GM23248 (cell line): ENCODE measurements at regions not wholly inside any gene's neighbourhood (a gene's known extent, or its start where the extent isn't known, plus 50 kb on each side); places are given as distances from the start of the nearest gene placed in this dataset.

Source experiments
- DNase-seq: peaks from one replicate; pipeline ENCODE4 v3.0.0-alpha.2; 2015
- H2AFZ ChIP-seq: fragments of 200-600 bp; sonication (generic); 2 replicates; pipeline ENCODE4 v1.6.1; 2016; ENCODE audit warnings: antibody characterized with exemption
- H3F3A ChIP-seq: fragments of 200-600 bp; sonication (generic); 2 replicates; pipeline ENCODE4 v1.6.1; 2016; ENCODE audit warnings: mild to moderate bottlenecking, antibody characterized with exemption, mixed run types; ENCODE audit not compliant: insufficient read depth
- H3K27ac ChIP-seq: fragments of 200-600 bp; sonication (generic); 2 replicates; pipeline ENCODE4 v1.5.1; 2016; ENCODE audit warnings: mild to moderate bottlenecking
- H3K27me3 ChIP-seq: fragments of 200-600 bp; sonication (generic); replicated peaks from 2 replicates; pipeline ENCODE4 v1.6.1; 2016; ENCODE audit warnings: mild to moderate bottlenecking; ENCODE audit not compliant: insufficient read depth
- H3K36me3 ChIP-seq: fragments of 200-600 bp; sonication (generic); 2 replicates; pipeline ENCODE4 v1.6.1; 2016; ENCODE audit warnings: low read depth, mild to moderate bottlenecking
- H3K4me1 ChIP-seq: fragments of 200-600 bp; sonication (generic); 2 replicates; pipeline ENCODE4 v1.6.1; 2016; ENCODE audit warnings: mild to moderate bottlenecking; ENCODE audit not compliant: insufficient read depth
- H3K4me2 ChIP-seq: fragments of 200-600 bp; sonication (generic); one replicate; pipeline ENCODE4 v1.6.1; 2016; ENCODE audit warnings: mild to moderate bottlenecking; ENCODE audit not compliant: unreplicated experiment
- H3K4me3 ChIP-seq: fragments of 200-600 bp; sonication (generic); 2 replicates; pipeline ENCODE4 v1.5.1; 2016; ENCODE audit warnings: mild to moderate bottlenecking
- H3K79me2 ChIP-seq: fragments of 200-600 bp; sonication (generic); 2 replicates; pipeline ENCODE4 v1.6.1; 2016; ENCODE audit warnings: mild to moderate bottlenecking; ENCODE audit not compliant: insufficient read depth
- H3K9ac ChIP-seq: fragments of 200-600 bp; sonication (generic); 2 replicates; pipeline ENCODE4 v1.6.1; 2016; ENCODE audit warnings: mild to moderate bottlenecking
- H3K9me2 ChIP-seq: fragments of 200-600 bp; sonication (generic); 2 replicates; pipeline ENCODE4 v1.6.1; 2016; ENCODE audit warnings: mixed run types, mild to moderate bottlenecking, moderate library complexity; ENCODE audit not compliant: insufficient read depth
- H3K9me3 ChIP-seq: fragments of 200-600 bp; sonication (generic); one replicate; pipeline ENCODE4 v1.6.1; 2017; ENCODE audit warnings: low read depth
- H4K20me1 ChIP-seq: fragments of 200-600 bp; sonication (generic); 2 replicates; pipeline ENCODE4 v1.6.0; 2016; ENCODE audit not compliant: insufficient read depth
- EZH2 ChIP-seq: fragments of 200-600 bp; sonication (generic); IDR thresholded peaks from 2 replicates; pipeline ENCODE4 v1.6.1; 2018; ENCODE audit warnings: antibody characterized with exemption, mild to moderate bottlenecking; ENCODE audit not compliant: insufficient read depth, poor library complexity, severe bottlenecking
- EZH2phosphoT487 ChIP-seq: fragments of 200-600 bp; sonication (generic); IDR thresholded peaks from 2 replicates; pipeline ENCODE4 v1.6.1; 2018; ENCODE audit warnings: antibody characterized with exemption, moderate library complexity, mild to moderate bottlenecking, low read depth; ENCODE audit not compliant: insufficient read depth
- WGBS, 2 experiments: methylation state at CpG; one replicate each; pipeline ENCODE4 v1.1.6; 2015 to 2017; ENCODE audit warnings: low lambda C conversion rate in 2 of 2, low coverage in 1 of 2; ENCODE audit errors: missing lambda C conversion rate in 2 of 2; 5-methylcytosine and 5-hydroxymethylcytosine counted together
- in situ Hi-C: fragments of 300-500 bp; cut with MboI; formaldehyde crosslinking; loops from 2 replicates; pipeline ENCODE4 v1.15.0; 2020

- H3K4me2 ChIP-seq, result no peak overlapping the region
- H3K79me2 ChIP-seq, result no peaks in the 10 kb centered on the region
- H3K27me3 ChIP-seq, result peaks cover 56% of the 10 kb centered on the region
- 8 to 9% methylated on average over 21 of the region's 21 CpGs for WGBS, 2 experiments
- H2AFZ ChIP-seq, result no peak overlapping the region
- no peak overlapping the region for H3K9ac ChIP-seq
- H3K27ac ChIP-seq, result no peak overlapping the region
- no peaks in the 10 kb centered on the region for H3K4me1 ChIP-seq
- no peaks in the 10 kb centered on the region for H3K36me3 ChIP-seq
- no peak overlapping the region for H3K4me3 ChIP-seq
- no peaks in the 10 kb centered on the region for H3K9me3 ChIP-seq
- 0 out of 2 replicates have a peak, but pooled peaks have one; percentile 31 for TF ChIP-seq EZH2phosphoT487
- TF ChIP-seq EZH2, result peak; percentile 60
- DNase-seq, result peak; percentile 10
- H3F3A ChIP-seq, result no peaks in the 10 kb centered on the region
- no peaks in the 10 kb centered on the region for H3K9me2 ChIP-seq
- in situ Hi-C loops, result no loop called here
- H4K20me1 ChIP-seq, result no peaks in the 10 kb centered on the region
Measured at GRCh38 chr16:73288520-73288919, 240.6 kb upstream of the ZFHX3 start.

GRCh38 chr16:73287859-73288405 lies 240.0 kb upstream of the ZFHX3 start:
- Histone ChIP-seq H3K27me3 (peaks cover 55% of the 10 kb centered on the region), H3K9ac (no peak overlapping the region), H2AFZ (no peak overlapping the region), H3K27ac (no peak overlapping the region), H3K4me3 (no peak overlapping the region), H3K4me1 (no peaks in the 10 kb centered on the region), H3K36me3 (no peaks in the 10 kb centered on the region), H3K9me3 (no peaks in the 10 kb centered on the region), H3K9me2 (no peaks in the 10 kb centered on the region), H3K4me2 (no peak overlapping the region), H3F3A (no peaks in the 10 kb centered on the region), H4K20me1 (no peaks in the 10 kb centered on the region), H3K79me2 (no peaks in the 10 kb centered on the region)
- in situ Hi-C loops, result no loop called here
- WGBS, 2 experiments, result 12 to 13% methylated on average over 9 to 10 of the region's 10 CpGs
- DNase-seq, result no peak
- TF ChIP-seq EZH2phosphoT487 (no peak), EZH2 (no peak)

- Histone ChIP-seq H4K20me1 (no peaks in the 10 kb centered on the region), H3K79me2 (no peaks in the 10 kb centered on the region), H3K4me3 (no peak overlapping the region), H3K27me3 (peaks cover 44% of the 10 kb centered on the region), H3K4me2 (no peak overlapping the region), H2AFZ (no peak overlapping the region), H3K36me3 (no peaks in the 10 kb centered on the region), H3K9me3 (no peaks in the 10 kb centered on the region), H3K9me2 (no peaks in the 10 kb centered on the region), H3K4me1 (no peaks in the 10 kb centered on the region), H3K9ac (no peak overlapping the region), H3F3A (no peaks in the 10 kb centered on the region), H3K27ac (no peak overlapping the region)
- 61 to 65% methylated on average over 10 to 14 of the region's 14 CpGs for WGBS, 2 experiments
- in situ Hi-C loops, result no loop called here
- TF ChIP-seq EZH2 (no peak), EZH2phosphoT487 (no peak)
- DNase-seq, result no peak
Measured at GRCh38 chr16:73286346-73287267, 238.7 kb upstream of the ZFHX3 start.

GRCh38 chr16:73285436-73286201 lies 237.7 kb upstream of the ZFHX3 start:
- H3K36me3 ChIP-seq, result no peaks in the 10 kb centered on the region
- H3K9me3 ChIP-seq, result no peaks in the 10 kb centered on the region
- H2AFZ ChIP-seq, result no peak overlapping the region
- TF ChIP-seq EZH2 (no peak), EZH2phosphoT487 (no peak)
- H3K27ac ChIP-seq, result no peak overlapping the region
- H3K9ac ChIP-seq, result no peak overlapping the region
- no peaks in the 10 kb centered on the region for H3K79me2 ChIP-seq
- H3K4me1 ChIP-seq, result no peaks in the 10 kb centered on the region
- no peak overlapping the region for H3K4me2 ChIP-seq
- no peaks in the 10 kb centered on the region for H3K9me2 ChIP-seq
- in situ Hi-C loops, result no loop called here
- peaks cover 34% of the 10 kb centered on the region for H3K27me3 ChIP-seq
- no peaks in the 10 kb centered on the region for H4K20me1 ChIP-seq
- H3F3A ChIP-seq, result no peaks in the 10 kb centered on the region
- WGBS, 2 experiments, result 20% methylated on average over 15 of the region's 15 CpGs
- no peak for DNase-seq
- H3K4me3 ChIP-seq, result no peak overlapping the region
